MM.1S (cell line): ENCODE measurements at regions not wholly inside any gene's neighbourhood (a gene's known extent, or its start where the extent isn't known, plus 50 kb on each side); places are given as distances from the start of the nearest gene placed in this dataset.

Source experiments
- DNase-seq: peaks from one replicate; pipeline ENCODE4 v3.0.0-alpha.2; 2015
- H2AFZ ChIP-seq: fragments of 300-600 bp; sonication (generic); 2 replicates; pipeline ENCODE4 v1.6.0; 2016; ENCODE audit warnings: antibody characterized with exemption, low read length
- H3F3A ChIP-seq: fragments of 300-600 bp; sonication (generic); 2 replicates; pipeline ENCODE4 v1.6.1; 2016; ENCODE audit warnings: mild to moderate bottlenecking, antibody characterized with exemption, low read length, moderate library complexity, mixed read lengths; ENCODE audit not compliant: insufficient read depth
- H3K27ac ChIP-seq: fragments of 300-600 bp; sonication (generic); 2 replicates; pipeline ENCODE4 v1.5.1; 2016; ENCODE audit warnings: mild to moderate bottlenecking, low read length
- H3K27me3 ChIP-seq: fragments of 300-600 bp; sonication (generic); replicated peaks from 2 replicates; pipeline ENCODE4 v1.6.0; 2016; ENCODE audit warnings: low read length; ENCODE audit not compliant: insufficient read depth
- H3K36me3 ChIP-seq: fragments of 300-600 bp; sonication (generic); replicated peaks from 2 replicates; pipeline ENCODE4 v1.6.1; 2016; ENCODE audit warnings: mild to moderate bottlenecking, low read length, mixed read lengths; ENCODE audit not compliant: insufficient read depth
- H3K4me1 ChIP-seq: fragments of 300-600 bp; sonication (generic); 2 replicates; pipeline ENCODE4 v1.6.1; 2016; ENCODE audit warnings: low read length, mixed read lengths
- H3K4me2 ChIP-seq: fragments of 300-600 bp; sonication (generic); 2 replicates; pipeline ENCODE4 v1.6.0; 2016; ENCODE audit warnings: low read depth, low read length
- H3K4me3 ChIP-seq: fragments of 300-600 bp; sonication (generic); 2 replicates; pipeline ENCODE4 v1.5.1; 2016; ENCODE audit warnings: low read length, mixed read lengths
- H3K79me2 ChIP-seq: fragments of 300-600 bp; sonication (generic); 2 replicates; pipeline ENCODE4 v1.6.1; 2016; ENCODE audit warnings: mixed run types, low read length, mixed read lengths
- H3K9ac ChIP-seq: fragments of 300-600 bp; sonication (generic); 2 replicates; pipeline ENCODE4 v1.6.1; 2016; ENCODE audit warnings: low read length, mixed read lengths
- H3K9me2 ChIP-seq: fragments of 300-600 bp; sonication (generic); replicated peaks from 2 replicates; pipeline ENCODE4 v1.6.1; 2016; ENCODE audit warnings: mild to moderate bottlenecking, low read length, mixed read lengths; ENCODE audit not compliant: insufficient read depth
- H3K9me3 ChIP-seq: fragments of 300-600 bp; sonication (generic); replicated peaks from 2 replicates; pipeline ENCODE4 v1.6.1; 2016; ENCODE audit warnings: mild to moderate bottlenecking, low read length, mixed read lengths; ENCODE audit not compliant: insufficient read depth
- H4K20me1 ChIP-seq: fragments of 300-600 bp; sonication (generic); 2 replicates; pipeline ENCODE4 v1.6.1; 2016; ENCODE audit warnings: mild to moderate bottlenecking, low read length, moderate library complexity, mixed read lengths; ENCODE audit not compliant: insufficient read depth
- EZH2 ChIP-seq: fragments of 300-600 bp; sonication (generic); optimal IDR thresholded peaks from 2 replicates; pipeline ENCODE3; 2017; ENCODE audit warnings: low read depth, mild to moderate bottlenecking, antibody characterized with exemption, low read length, mixed read lengths
- EZH2phosphoT487 ChIP-seq: fragments of 300-600 bp; sonication (generic); IDR thresholded peaks from 2 replicates; pipeline ENCODE4 v1.6.1; 2018; ENCODE audit warnings: antibody characterized with exemption, low read length
- TF ChIP-seq, protein P1 (sequence below): fragments of 300-600 bp; sonication (generic); IDR thresholded peaks from 2 replicates; pipeline ENCODE4 v1.5.1; 2016; ENCODE audit warnings: antibody characterized with exemption, low read length, mixed read lengths

DNA sequence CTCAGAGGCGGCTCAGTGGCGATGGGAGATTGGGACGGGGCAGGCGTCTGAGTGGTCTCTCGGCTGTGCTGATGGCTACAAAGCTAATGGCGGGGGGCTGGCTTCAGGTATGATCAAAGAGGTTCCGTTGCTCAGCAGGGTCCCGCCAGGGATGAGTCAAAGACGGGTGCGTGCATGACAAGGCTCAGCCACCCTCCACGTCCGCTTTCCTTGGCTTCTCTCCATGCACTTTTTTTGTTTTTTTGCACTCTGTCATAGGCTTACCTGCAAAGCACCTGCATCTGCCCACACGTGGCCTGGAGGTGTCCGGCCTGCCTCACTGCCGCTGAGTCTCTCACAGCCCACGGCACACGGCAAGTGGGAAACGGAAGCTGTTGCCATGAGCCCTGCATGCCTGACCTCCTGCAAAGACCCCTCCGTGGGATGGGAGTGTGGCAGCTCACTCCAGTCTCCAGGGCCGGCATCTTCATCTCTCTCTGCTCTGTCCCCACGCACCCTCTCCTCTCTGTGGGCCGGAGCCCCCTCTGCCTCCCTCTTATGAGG is 85.5 kb upstream of the ZNF469 start:
- TF ChIP-seq, protein P1, sequence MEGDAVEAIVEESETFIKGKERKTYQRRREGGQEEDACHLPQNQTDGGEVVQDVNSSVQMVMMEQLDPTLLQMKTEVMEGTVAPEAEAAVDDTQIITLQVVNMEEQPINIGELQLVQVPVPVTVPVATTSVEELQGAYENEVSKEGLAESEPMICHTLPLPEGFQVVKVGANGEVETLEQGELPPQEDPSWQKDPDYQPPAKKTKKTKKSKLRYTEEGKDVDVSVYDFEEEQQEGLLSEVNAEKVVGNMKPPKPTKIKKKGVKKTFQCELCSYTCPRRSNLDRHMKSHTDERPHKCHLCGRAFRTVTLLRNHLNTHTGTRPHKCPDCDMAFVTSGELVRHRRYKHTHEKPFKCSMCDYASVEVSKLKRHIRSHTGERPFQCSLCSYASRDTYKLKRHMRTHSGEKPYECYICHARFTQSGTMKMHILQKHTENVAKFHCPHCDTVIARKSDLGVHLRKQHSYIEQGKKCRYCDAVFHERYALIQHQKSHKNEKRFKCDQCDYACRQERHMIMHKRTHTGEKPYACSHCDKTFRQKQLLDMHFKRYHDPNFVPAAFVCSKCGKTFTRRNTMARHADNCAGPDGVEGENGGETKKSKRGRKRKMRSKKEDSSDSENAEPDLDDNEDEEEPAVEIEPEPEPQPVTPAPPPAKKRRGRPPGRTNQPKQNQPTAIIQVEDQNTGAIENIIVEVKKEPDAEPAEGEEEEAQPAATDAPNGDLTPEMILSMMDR: no peak
- TF ChIP-seq EZH2phosphoT487 (no peak), EZH2 (no peak)
- no peak overlapping the region for H3K27ac ChIP-seq
- no peak overlapping the region for H2AFZ ChIP-seq
- H3K79me2 ChIP-seq: no peaks in the 10 kb centered on the region
- no peaks in the 10 kb centered on the region for H3K9me3 ChIP-seq
- DNase-seq: no peak
- H3K4me2 ChIP-seq: no peak overlapping the region
- H3K9me2 ChIP-seq: no peaks in the 10 kb centered on the region
- H4K20me1 ChIP-seq: no peaks in the 10 kb centered on the region
- peaks cover 59% of the 10 kb centered on the region for H3K27me3 ChIP-seq
- no peak overlapping the region for H3K9ac ChIP-seq
- no peak overlapping the region for H3K4me3 ChIP-seq
- no peaks in the 10 kb centered on the region for H3K4me1 ChIP-seq
- no peaks in the 10 kb centered on the region for H3F3A ChIP-seq
- H3K36me3 ChIP-seq: no peaks in the 10 kb centered on the region

GRCh38 chr16:88298181-88298832 is 84.5 kb upstream of the ZNF469 start:
- no peaks in the 10 kb centered on the region for H3K79me2 ChIP-seq
- H2AFZ ChIP-seq: no peak overlapping the region
- H3K4me1 ChIP-seq: no peaks in the 10 kb centered on the region
- H3K4me2 ChIP-seq: no peak overlapping the region
- H3K4me3 ChIP-seq: no peak overlapping the region
- no peaks in the 10 kb centered on the region for H3K9me3 ChIP-seq
- TF ChIP-seq, protein P1: no peak
- TF ChIP-seq EZH2 (no peak), EZH2phosphoT487 (no peak)
- no peak overlapping the region for H3K27ac ChIP-seq
- H3K27me3 ChIP-seq: peaks cover 70% of the 10 kb centered on the region
- no peaks in the 10 kb centered on the region for H3K9me2 ChIP-seq
- no peak overlapping the region for H3K9ac ChIP-seq
- no peaks in the 10 kb centered on the region for H3F3A ChIP-seq
- no peaks in the 10 kb centered on the region for H4K20me1 ChIP-seq
- DNase-seq: no peak
- no peaks in the 10 kb centered on the region for H3K36me3 ChIP-seq

- Histone ChIP-seq H3K4me1 (no peaks in the 10 kb centered on the region), H3K4me3 (no peak overlapping the region), H3K27ac (no peak overlapping the region), H3K27me3 (peaks cover 71% of the 10 kb centered on the region), H3K9me3 (no peaks in the 10 kb centered on the region), H3K4me2 (no peak overlapping the region), H3F3A (no peaks in the 10 kb centered on the region), H4K20me1 (no peaks in the 10 kb centered on the region), H2AFZ (no peak overlapping the region), H3K36me3 (no peaks in the 10 kb centered on the region), H3K9me2 (no peaks in the 10 kb centered on the region), H3K79me2 (no peaks in the 10 kb centered on the region), H3K9ac (no peak overlapping the region)
- DNase-seq: no peak
- TF ChIP-seq, protein P1: no peak
- no peak for TF ChIP-seq EZH2
- no peak for TF ChIP-seq EZH2phosphoT487
These were observed 83.7 kb upstream of the ZNF469 start for GRCh38 chr16:88298833-88299745.
